Mesendoderm (in vitro differentiated cells): ENCODE measurements at regions not wholly inside any gene's neighbourhood (a gene's known extent, or its start where the extent isn't known, plus 50 kb on each side); places are given as distances from the start of the nearest gene placed in this dataset.
A peak's percentile ranks its signal among the peaks of the same experiment; 100 is the strongest.

Experiments
- DNase-seq: peaks from one replicate; pipeline ENCODE4 v3.0.0; 2013
- H2AK5ac ChIP-seq: 2 replicates; pipeline ENCODE4 v1.6.1; 2013; ENCODE audit warnings: low read length, inconsistent platforms
- H2BK120ac ChIP-seq: 2 replicates; pipeline ENCODE4 v1.6.1; 2013; ENCODE audit warnings: low read depth, mild to moderate bottlenecking, low read length, moderate library complexity, mixed read lengths
- H2BK15ac ChIP-seq: replicated peaks from 2 replicates; pipeline ENCODE4 v1.6.1; 2013; ENCODE audit warnings: low read depth, mild to moderate bottlenecking, moderate library complexity
- H2BK5ac ChIP-seq: 2 replicates; pipeline ENCODE4 v1.6.1; 2013; ENCODE audit warnings: low read length, inconsistent platforms
- H3K18ac ChIP-seq: 2 replicates; pipeline ENCODE4 v1.6.1; 2013; ENCODE audit warnings: mild to moderate bottlenecking, low read length, mixed read lengths
- H3K23ac ChIP-seq: one replicate; pipeline ENCODE4 v1.6.1; 2013; ENCODE audit warnings: low read length
- H3K27ac ChIP-seq: 2 replicates; pipeline ENCODE4 v1.5.1; 2013; ENCODE audit warnings: low read depth, mild to moderate bottlenecking, inconsistent platforms, low read length, moderate library complexity
- H3K27me3 ChIP-seq: 2 replicates; pipeline ENCODE4 v1.6.1; 2013; ENCODE audit warnings: low read length, control low read depth, mild to moderate bottlenecking, inconsistent platforms; ENCODE audit not compliant: insufficient read depth, poor library complexity
- H3K36me3 ChIP-seq: 2 replicates; pipeline ENCODE4 v1.6.1; 2013; ENCODE audit warnings: low read length, inconsistent platforms; ENCODE audit not compliant: control insufficient read depth, insufficient read depth
- H3K4ac ChIP-seq: one replicate; pipeline ENCODE4 v1.6.1; 2013; ENCODE audit warnings: low read depth, mild to moderate bottlenecking, low read length, moderate library complexity
- H3K4me1 ChIP-seq: 2 replicates; pipeline ENCODE4 v1.6.1; 2013; ENCODE audit warnings: low read depth, low read length, inconsistent platforms; ENCODE audit not compliant: control insufficient read depth
- H3K4me2 ChIP-seq: 2 replicates; pipeline ENCODE4 v1.6.1; 2013; ENCODE audit warnings: low read length
- H3K4me3 ChIP-seq: 2 replicates; pipeline ENCODE4 v1.5.1; 2013; ENCODE audit warnings: mild to moderate bottlenecking, low read length
- H3K56ac ChIP-seq: one replicate; pipeline ENCODE4 v1.6.1; 2013; ENCODE audit warnings: low read length
- H3K79me1 ChIP-seq: 2 replicates; pipeline ENCODE4 v1.6.1; 2013; ENCODE audit warnings: low read length, inconsistent platforms
- H3K79me2 ChIP-seq: 2 replicates; pipeline ENCODE4 v1.6.1; 2013; ENCODE audit warnings: mild to moderate bottlenecking, low read length; ENCODE audit not compliant: control insufficient read depth, insufficient read depth
- H3K9ac ChIP-seq: 2 replicates; pipeline ENCODE4 v1.6.1; 2013; ENCODE audit warnings: low read length, inconsistent platforms
- H4K5ac ChIP-seq: one replicate; pipeline ENCODE4 v1.6.1; 2013; ENCODE audit warnings: low read length
- H4K8ac ChIP-seq: one replicate; pipeline ENCODE4 v1.6.1; 2013; ENCODE audit warnings: low read depth, mild to moderate bottlenecking, control low read depth, low read length, moderate library complexity
- WGBS: extraction: QIAGEN DNeasy Blood & Tissue Kit; methylation state at CpG from one replicate; pipeline ENCODE4 v1.1.7; 2013; ENCODE audit warnings: low lambda C conversion rate, missing lambda C conversion rate; ENCODE audit not compliant: insufficient coverage; ENCODE audit errors: extremely low coverage; 5-methylcytosine and 5-hydroxymethylcytosine counted together

DNA sequence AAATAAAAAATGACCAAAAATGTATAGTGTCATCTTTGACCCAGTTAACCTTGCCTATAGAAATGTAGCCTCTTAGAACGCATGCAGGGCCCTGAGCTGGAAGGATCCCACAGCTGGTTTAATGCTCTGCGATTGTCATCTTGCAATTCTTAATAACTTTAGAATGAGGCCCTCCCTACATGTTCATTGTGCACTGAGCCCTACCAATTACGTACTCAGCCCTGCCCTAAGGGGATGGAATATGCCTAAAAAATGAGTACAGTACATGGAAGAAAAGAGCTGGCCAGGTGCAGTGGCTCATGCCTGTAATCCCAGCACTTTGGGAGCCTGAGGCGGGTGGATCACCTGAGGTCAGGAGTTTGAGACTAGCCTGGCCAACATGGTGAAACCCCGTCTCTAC is 57.8 kb upstream of the BCAR3 start:
- Histone ChIP-seq H3K4ac (no peak overlapping the region), H2BK5ac (no peak overlapping the region), H3K18ac (no peak overlapping the region), H2BK15ac (no peak overlapping the region), H3K23ac (no peak overlapping the region), H4K5ac (no peak overlapping the region), H3K36me3 (no peaks in the 10 kb centered on the region), H3K27me3 (no peaks in the 10 kb centered on the region), H4K8ac (no peak overlapping the region), H3K79me1 (no peaks in the 10 kb centered on the region), H2BK120ac (no peak overlapping the region), H3K56ac (no peak overlapping the region), H3K4me2 (no peak overlapping the region), H2AK5ac (no peak overlapping the region), H3K27ac (no peak overlapping the region), H3K9ac (no peak overlapping the region), H3K4me1 (no peaks in the 10 kb centered on the region), H3K79me2 (no peaks in the 10 kb centered on the region), H3K4me3 (no peak overlapping the region)
- no peak for DNase-seq
- WGBS = no CpG with 5 or more reads among the region's 5 CpGs

DNA sequence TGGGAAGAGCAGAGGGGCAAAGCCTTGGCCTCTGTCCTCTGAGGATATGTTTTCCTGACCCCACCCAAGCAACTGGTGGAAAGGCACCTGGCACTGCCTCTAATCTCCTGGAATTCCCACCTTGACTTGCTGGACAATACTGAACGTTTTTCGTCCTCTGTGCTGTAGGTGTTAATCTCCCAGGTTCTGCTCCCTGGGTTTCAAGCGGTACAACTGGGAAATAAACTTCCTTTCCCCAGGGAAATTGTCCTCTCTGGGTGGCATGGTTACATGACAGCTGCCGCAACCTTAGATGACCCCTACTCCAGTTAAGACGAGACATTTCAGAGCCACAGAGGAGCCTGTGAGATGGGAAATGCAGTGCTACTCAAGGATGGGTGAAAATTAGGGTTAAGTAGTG is 57.3 kb upstream of the BCAR3 start:
- Histone ChIP-seq H3K23ac (no peak overlapping the region), H2BK15ac (no peak overlapping the region), H3K79me1 (no peaks in the 10 kb centered on the region), H4K8ac (no peak overlapping the region), H3K56ac (no peak overlapping the region), H3K9ac (no peak overlapping the region), H4K5ac (no peak overlapping the region), H3K27me3 (no peaks in the 10 kb centered on the region), H3K18ac (no peak overlapping the region), H3K36me3 (no peaks in the 10 kb centered on the region), H3K27ac (no peak overlapping the region), H2BK5ac (no peak overlapping the region), H3K4ac (no peak overlapping the region), H2AK5ac (no peak overlapping the region), H3K4me2 (no peak overlapping the region), H3K4me3 (no peak overlapping the region), H2BK120ac (no peak overlapping the region), H3K4me1 (no peaks in the 10 kb centered on the region), H3K79me2 (no peaks in the 10 kb centered on the region)
- DNase-seq = no peak
- WGBS = no CpG with 5 or more reads among the region's 5 CpGs

DNA sequence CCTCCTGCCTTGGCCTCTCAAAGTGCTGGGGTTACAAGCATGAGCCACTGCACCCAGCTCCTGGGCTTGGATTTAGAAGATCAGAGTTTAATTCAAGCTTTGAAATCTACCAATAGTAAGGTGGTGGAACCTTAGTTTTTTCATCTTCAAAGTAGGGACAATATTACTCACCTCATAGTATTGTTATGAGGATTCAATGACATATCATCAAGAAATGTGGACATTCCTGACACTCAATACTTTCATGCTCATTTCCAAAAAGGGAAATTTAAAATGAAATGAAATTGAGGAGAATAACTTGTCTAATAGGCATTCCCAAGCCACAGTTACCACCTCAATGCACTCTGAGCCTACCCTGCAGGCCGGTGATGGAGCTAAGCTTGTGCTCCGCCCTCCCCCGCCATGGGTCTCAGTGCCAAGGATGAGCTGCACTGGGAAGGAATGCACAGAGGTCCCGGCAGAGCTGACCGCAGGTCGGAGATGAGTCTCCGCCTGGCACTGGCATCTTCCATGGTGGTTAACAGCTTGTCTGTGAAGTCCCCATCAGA is 56.5 kb upstream of the BCAR3 start:
- Histone ChIP-seq H2BK120ac (no peak overlapping the region), H3K4me2 (no peak overlapping the region), H3K27ac (no peak overlapping the region), H3K9ac (no peak overlapping the region), H4K8ac (no peak overlapping the region), H3K27me3 (no peaks in the 10 kb centered on the region), H3K23ac (no peak overlapping the region), H3K18ac (no peak overlapping the region), H3K79me2 (no peaks in the 10 kb centered on the region), H4K5ac (no peak overlapping the region), H3K4me1 (no peaks in the 10 kb centered on the region), H3K56ac (no peak overlapping the region), H2BK5ac (no peak overlapping the region), H3K4ac (no peak overlapping the region), H3K36me3 (no peaks in the 10 kb centered on the region), H2BK15ac (no peak overlapping the region), H3K79me1 (no peaks in the 10 kb centered on the region), H3K4me3 (no peak overlapping the region), H2AK5ac (peak overlapping the region; percentile 76)
- DNase-seq = no peak
- WGBS = no CpG with 5 or more reads among the region's 7 CpGs

DNA sequence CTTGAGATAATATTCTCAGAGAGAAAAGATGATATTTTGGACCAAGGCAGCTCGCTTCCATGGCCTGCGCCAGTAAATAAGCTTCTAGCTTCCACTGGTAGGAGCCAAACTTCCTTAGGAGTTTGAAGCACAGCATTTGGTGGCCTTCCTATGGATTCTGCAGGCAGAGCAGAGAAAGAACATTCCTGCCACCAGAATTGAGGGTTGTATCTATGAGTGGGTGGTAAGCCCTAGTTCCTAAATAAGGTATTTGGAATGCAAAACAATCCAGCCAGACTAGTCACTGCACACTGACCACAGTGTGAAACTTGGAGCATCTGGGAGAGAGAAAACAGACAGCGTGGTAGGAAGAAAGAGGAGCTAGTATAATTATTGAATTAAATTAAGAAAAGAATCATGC is 54.1 kb upstream of the BCAR3 start:
- H3K56ac ChIP-seq = no peak overlapping the region
- no peaks in the 10 kb centered on the region for H3K27me3 ChIP-seq
- H2BK15ac ChIP-seq = no peak overlapping the region
- H3K4me3 ChIP-seq = no peak overlapping the region
- H3K79me2 ChIP-seq = no peaks in the 10 kb centered on the region
- H3K36me3 ChIP-seq = no peaks in the 10 kb centered on the region
- no peak overlapping the region for H3K4ac ChIP-seq
- DNase-seq = no peak
- no peak overlapping the region for H2BK5ac ChIP-seq
- H3K4me1 ChIP-seq = peaks cover 2% of the 10 kb centered on the region
- H3K79me1 ChIP-seq = no peaks in the 10 kb centered on the region
- no peak overlapping the region for H3K23ac ChIP-seq
- no peak overlapping the region for H3K9ac ChIP-seq
- no peak overlapping the region for H3K4me2 ChIP-seq
- no peak overlapping the region for H4K5ac ChIP-seq
- no peak overlapping the region for H2BK120ac ChIP-seq
- no peak overlapping the region for H4K8ac ChIP-seq
- no CpG with 5 or more reads among the region's 3 CpGs for WGBS
- H3K18ac ChIP-seq = no peak overlapping the region
- H3K27ac ChIP-seq = no peak overlapping the region
- H2AK5ac ChIP-seq = no peak overlapping the region

DNA sequence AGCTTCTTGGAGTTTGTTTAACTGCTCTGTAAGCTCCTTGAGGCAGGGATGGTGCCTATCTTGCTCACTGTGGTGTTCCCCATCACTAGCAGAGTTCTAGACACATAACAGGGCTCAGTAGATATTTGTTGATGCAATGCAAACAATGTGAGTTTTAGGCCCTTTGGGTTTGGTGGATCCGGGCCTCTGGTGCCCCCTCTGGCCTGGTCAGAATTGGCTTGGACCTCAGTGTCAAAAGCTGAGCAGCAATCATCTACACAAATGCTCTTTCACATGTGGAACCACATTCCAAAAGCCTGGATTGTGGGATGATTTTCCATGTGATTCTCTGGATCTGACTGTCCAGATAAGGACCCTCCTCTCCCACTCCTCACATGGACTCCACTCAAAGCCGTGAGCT is 53.4 kb upstream of the BCAR3 start:
- peaks cover 2% of the 10 kb centered on the region for H3K4me1 ChIP-seq
- no peak overlapping the region for H2BK120ac ChIP-seq
- no peak overlapping the region for H3K56ac ChIP-seq
- H2AK5ac ChIP-seq = no peak overlapping the region
- H3K9ac ChIP-seq = no peak overlapping the region
- H2BK15ac ChIP-seq = no peak overlapping the region
- no peak overlapping the region for H3K4me3 ChIP-seq
- no peak overlapping the region for H3K4me2 ChIP-seq
- no peak overlapping the region for H4K5ac ChIP-seq
- H3K27ac ChIP-seq = no peak overlapping the region
- no peak overlapping the region for H4K8ac ChIP-seq
- no peaks in the 10 kb centered on the region for H3K36me3 ChIP-seq
- H3K23ac ChIP-seq = no peak overlapping the region
- H2BK5ac ChIP-seq = no peak overlapping the region
- DNase-seq = peak; percentile 33
- no peaks in the 10 kb centered on the region for H3K79me2 ChIP-seq
- no peaks in the 10 kb centered on the region for H3K79me1 ChIP-seq
- H3K27me3 ChIP-seq = no peaks in the 10 kb centered on the region
- H3K4ac ChIP-seq = no peak overlapping the region
- no peak overlapping the region for H3K18ac ChIP-seq
- no CpG with 5 or more reads among the region's 2 CpGs for WGBS

DNA sequence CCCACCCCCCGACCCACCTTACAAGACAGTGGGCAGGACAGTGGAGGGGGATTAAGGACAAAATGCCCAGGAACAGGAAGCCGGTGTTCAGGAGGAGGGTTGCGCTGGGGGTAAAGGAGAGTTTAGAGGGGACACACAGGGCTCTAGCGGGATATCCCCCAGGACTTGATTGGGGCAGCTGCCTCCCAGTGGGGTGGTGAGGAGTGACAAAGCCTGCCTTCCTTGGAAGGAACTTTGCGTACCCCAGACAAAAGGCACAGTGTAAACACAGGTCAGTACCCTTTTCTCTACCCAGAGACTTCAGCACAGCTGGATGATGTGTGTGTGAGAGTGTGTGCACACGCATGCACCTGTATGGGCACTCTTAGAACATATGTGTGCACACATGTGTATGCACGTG is 51.7 kb upstream of the BCAR3 start:
- no peaks in the 10 kb centered on the region for H3K36me3 ChIP-seq
- no peaks in the 10 kb centered on the region for H3K79me2 ChIP-seq
- no peak overlapping the region for H2BK15ac ChIP-seq
- H2BK5ac ChIP-seq = no peak overlapping the region
- H3K79me1 ChIP-seq = no peaks in the 10 kb centered on the region
- no peak for DNase-seq
- no peak overlapping the region for H3K4ac ChIP-seq
- no peak overlapping the region for H4K5ac ChIP-seq
- no peaks in the 10 kb centered on the region for H3K27me3 ChIP-seq
- H3K56ac ChIP-seq = peak overlapping the region; percentile 63
- no peak overlapping the region for H3K18ac ChIP-seq
- H3K9ac ChIP-seq = no peak overlapping the region
- H3K27ac ChIP-seq = no peak overlapping the region
- no peak overlapping the region for H2BK120ac ChIP-seq
- H3K4me3 ChIP-seq = no peak overlapping the region
- H2AK5ac ChIP-seq = no peak overlapping the region
- no peak overlapping the region for H4K8ac ChIP-seq
- H3K4me2 ChIP-seq = no peak overlapping the region
- no CpG with 5 or more reads among the region's 7 CpGs for WGBS
- no peak overlapping the region for H3K23ac ChIP-seq
- peaks cover 2% of the 10 kb centered on the region for H3K4me1 ChIP-seq
